Right atrium auricular region (tissue), 2 donors: ENCODE measurements at regions not wholly inside any gene's neighbourhood (a gene's known extent, or its start where the extent isn't known, plus 50 kb on each side); places are given as distances from the start of the nearest gene placed in this dataset.

ENCODE experiments used
- DNase-seq: peaks from one replicate; pipeline ENCODE4 v3.0.0-alpha.2; 2019; ENCODE audit warnings: low spot score
- H3K27ac ChIP-seq, 2 donors: fragments of 200-600 bp; sonication (generic); 1 replicate in 1 of 2; 2 replicates in 1 of 2; pipeline ENCODE4 v1.5.1; 2016 to 2019
- H3K27me3 ChIP-seq, 2 donors: fragments of 200-600 bp; sonication (generic); one replicate each; pipeline versions ENCODE4 v1.5.1 to v1.6.0; 2017 to 2019
- H3K36me3 ChIP-seq: fragments of 200-600 bp; sonication (generic); one replicate; pipeline ENCODE4 v1.5.1; 2016
- H3K4me1 ChIP-seq, 2 donors: fragments of 200-600 bp; sonication (generic); one replicate each; pipeline versions ENCODE4 v1.5.1 to v1.6.0; 2017 to 2019
- H3K4me3 ChIP-seq, 2 donors: fragments of 200-600 bp; sonication (generic); 1 replicate in 1 of 2; 2 replicates in 1 of 2; pipeline ENCODE4 v1.5.1; 2017 to 2019; ENCODE audit warnings: mild to moderate bottlenecking in 1 of 2, moderate library complexity in 1 of 2
- H3K9me3 ChIP-seq, 2 donors: fragments of 200-600 bp; sonication (generic); one replicate each; pipeline ENCODE4 v1.5.1; 2019
- TF ChIP-seq, protein P1 (sequence below), 2 donors: fragments of 200-600 bp; sonication (generic); IDR thresholded peaks; one replicate each; pipeline ENCODE4 v1.5.1; 2019; ENCODE audit warnings: antibody characterized with exemption in 2 of 2

DNA sequence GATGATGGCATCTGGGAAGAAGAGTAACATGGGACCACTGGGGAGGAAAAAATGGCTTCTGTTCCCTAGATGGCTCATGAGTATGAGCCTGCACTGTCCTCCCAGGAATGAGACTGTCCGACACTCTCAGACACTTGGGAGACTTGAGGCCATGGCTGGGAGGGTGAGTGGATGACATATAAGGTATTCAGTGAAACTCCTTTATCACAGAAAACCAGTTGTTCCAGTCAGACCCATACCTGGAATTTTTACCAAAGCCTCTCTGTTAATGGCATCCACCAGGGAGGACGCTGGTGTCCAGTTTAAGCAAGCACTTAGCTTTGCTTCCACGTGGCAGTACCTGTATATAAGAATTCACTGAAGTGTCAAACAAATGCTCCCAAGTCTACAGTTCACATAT is 116.7 kb upstream of the C10orf90 start:
- H3K36me3 ChIP-seq = no peaks in the 10 kb centered on the region
- TF ChIP-seq, protein P1, sequence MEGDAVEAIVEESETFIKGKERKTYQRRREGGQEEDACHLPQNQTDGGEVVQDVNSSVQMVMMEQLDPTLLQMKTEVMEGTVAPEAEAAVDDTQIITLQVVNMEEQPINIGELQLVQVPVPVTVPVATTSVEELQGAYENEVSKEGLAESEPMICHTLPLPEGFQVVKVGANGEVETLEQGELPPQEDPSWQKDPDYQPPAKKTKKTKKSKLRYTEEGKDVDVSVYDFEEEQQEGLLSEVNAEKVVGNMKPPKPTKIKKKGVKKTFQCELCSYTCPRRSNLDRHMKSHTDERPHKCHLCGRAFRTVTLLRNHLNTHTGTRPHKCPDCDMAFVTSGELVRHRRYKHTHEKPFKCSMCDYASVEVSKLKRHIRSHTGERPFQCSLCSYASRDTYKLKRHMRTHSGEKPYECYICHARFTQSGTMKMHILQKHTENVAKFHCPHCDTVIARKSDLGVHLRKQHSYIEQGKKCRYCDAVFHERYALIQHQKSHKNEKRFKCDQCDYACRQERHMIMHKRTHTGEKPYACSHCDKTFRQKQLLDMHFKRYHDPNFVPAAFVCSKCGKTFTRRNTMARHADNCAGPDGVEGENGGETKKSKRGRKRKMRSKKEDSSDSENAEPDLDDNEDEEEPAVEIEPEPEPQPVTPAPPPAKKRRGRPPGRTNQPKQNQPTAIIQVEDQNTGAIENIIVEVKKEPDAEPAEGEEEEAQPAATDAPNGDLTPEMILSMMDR (IDR thresholded peaks at IDR 0.05) = no peak
- H3K27me3 ChIP-seq = no peaks in the 10 kb centered on the region
- H3K9me3 ChIP-seq = no peaks in the 10 kb centered on the region
- no peak overlapping the region for H3K4me3 ChIP-seq
- no peak overlapping the region for H3K27ac ChIP-seq
- no peak for DNase-seq
- H3K4me1 ChIP-seq = no peaks in the 10 kb centered on the region

GRCh38 chr10:126795318-126795717 is 109.9 kb upstream of the DOCK1 start:
- Histone ChIP-seq H3K36me3 (no peaks in the 10 kb centered on the region), H3K27me3 (no peaks in the 10 kb centered on the region), H3K27ac (no peak overlapping the region), H3K9me3 (no peaks in the 10 kb centered on the region), H3K4me1 (no peaks in the 10 kb centered on the region), H3K4me3 (no peak overlapping the region)
- TF ChIP-seq, protein P1 (IDR thresholded peaks at IDR 0.05) = no peak
- no peak for DNase-seq

- no peaks in the 10 kb centered on the region for H3K27me3 ChIP-seq
- TF ChIP-seq, protein P1 (IDR thresholded peaks at IDR 0.05) = no peak
- no peak overlapping the region for H3K4me3 ChIP-seq
- DNase-seq = no peak
- no peak overlapping the region for H3K27ac ChIP-seq
- no peaks in the 10 kb centered on the region for H3K4me1 ChIP-seq
- no peaks in the 10 kb centered on the region for H3K9me3 ChIP-seq
- H3K36me3 ChIP-seq = no peaks in the 10 kb centered on the region
These were observed 106.6 kb upstream of the DOCK1 start for GRCh38 chr10:126798649-126799048.

DNA sequence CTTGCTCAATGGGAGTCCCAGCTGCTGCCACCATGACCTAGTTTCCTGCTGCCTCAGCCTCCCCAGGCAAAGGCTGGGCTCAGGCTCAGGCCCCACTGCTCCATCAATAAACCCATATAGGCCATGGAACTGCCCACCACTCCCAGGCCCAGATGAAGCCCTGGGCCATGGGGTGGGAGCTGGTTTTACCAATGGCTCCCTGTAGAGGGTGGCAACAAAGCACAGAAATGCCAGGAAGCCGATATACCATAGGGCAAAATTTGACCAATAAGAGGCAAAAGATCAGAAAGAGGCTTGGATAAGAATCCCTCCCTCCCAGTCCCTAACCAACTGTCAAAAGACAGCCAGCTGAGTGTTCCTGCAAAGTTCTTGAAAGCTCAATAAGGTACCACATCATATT is 101.8 kb upstream of the DOCK1 start:
- Histone ChIP-seq H3K27ac (no peak overlapping the region), H3K36me3 (no peaks in the 10 kb centered on the region), H3K4me3 (no peak overlapping the region), H3K4me1 (no peaks in the 10 kb centered on the region), H3K27me3 (no peaks in the 10 kb centered on the region), H3K9me3 (no peaks in the 10 kb centered on the region)
- TF ChIP-seq, protein P1 (IDR thresholded peaks at IDR 0.05) = no peak
- DNase-seq = no peak

DNA sequence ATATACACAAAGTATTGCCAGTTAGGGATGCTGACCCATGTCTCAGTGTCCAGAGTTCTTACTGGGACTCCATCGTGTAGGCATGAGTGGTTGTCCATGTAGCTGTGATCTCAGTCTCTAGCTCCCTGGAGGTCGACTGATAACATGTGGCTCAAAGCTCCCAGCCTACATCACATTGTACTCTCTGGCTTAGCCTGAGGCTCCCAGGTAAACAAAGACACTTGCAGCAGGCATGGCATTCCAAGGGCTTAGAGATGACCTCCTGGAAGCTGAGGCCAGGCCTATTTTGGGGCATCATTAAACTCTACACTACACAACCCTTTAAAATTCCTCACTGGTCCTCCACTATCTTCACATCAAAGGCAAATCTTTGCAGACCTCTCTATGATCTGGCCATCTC is 100.8 kb upstream of the DOCK1 start:
- H3K27me3 ChIP-seq = no peaks in the 10 kb centered on the region
- no peaks in the 10 kb centered on the region for H3K36me3 ChIP-seq
- DNase-seq = no peak
- H3K4me3 ChIP-seq = no peak overlapping the region
- TF ChIP-seq, protein P1 (IDR thresholded peaks at IDR 0.05) = no peak
- no peak overlapping the region for H3K27ac ChIP-seq
- H3K9me3 ChIP-seq = no peaks in the 10 kb centered on the region
- no peaks in the 10 kb centered on the region for H3K4me1 ChIP-seq

DNA sequence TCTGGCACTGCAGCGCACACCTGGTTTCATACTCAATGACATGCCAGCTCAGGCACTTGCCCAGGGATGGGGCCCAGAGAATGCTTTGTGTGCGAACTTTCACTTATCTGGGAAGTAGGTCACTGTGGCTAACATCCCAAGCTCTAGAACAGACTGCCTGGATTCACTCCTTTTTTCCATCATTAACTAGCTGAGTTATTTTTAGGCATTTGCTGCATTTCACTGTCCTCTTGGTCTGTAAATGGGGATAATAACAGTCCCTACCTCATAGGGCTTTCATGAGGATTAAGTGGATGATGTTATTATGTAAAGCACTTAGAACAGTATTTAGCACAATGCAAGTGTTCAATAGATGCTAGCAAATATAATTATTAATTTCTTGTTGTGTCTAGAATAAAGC is 98.7 kb upstream of the DOCK1 start:
- Histone ChIP-seq H3K9me3 (peaks cover 0 to 17% of the 10 kb centered on the region in 2 donors), H3K36me3 (no peaks in the 10 kb centered on the region), H3K4me3 (no peak overlapping the region), H3K4me1 (no peaks in the 10 kb centered on the region), H3K27me3 (no peaks in the 10 kb centered on the region), H3K27ac (no peak overlapping the region)
- no peak for DNase-seq
- TF ChIP-seq, protein P1 (IDR thresholded peaks at IDR 0.05) = no peak
